Activated CD8-positive, alpha-beta T cell treated with anti-CD3 and anti-CD28 coated beads for 36 hours (primary cell): ENCODE measurements at regions not wholly inside any gene's neighbourhood (a gene's known extent, or its start where the extent isn't known, plus 50 kb on each side); places are given as distances from the start of the nearest gene placed in this dataset.

Experiments
- ATAC-seq: fragments of 200-7000 bp; cut with Tn5 transposase; one replicate; pipeline ENCODE4 v1.10.0; 2021; ENCODE audit warnings: mild to moderate bottlenecking, moderate library complexity
- CTCF ChIA-PET: fragments of 350-600 bp; sonication (Branson Sonifier 250); formaldehyde crosslinking; loops from one replicate; lab custom pipeline; 2021; ENCODE audit warnings: antibody characterized with exemption; lab: Charles Lee
- POLR2A ChIA-PET: fragments of 350-600 bp; sonication (Branson Sonifier 250); formaldehyde crosslinking; loops from one replicate; lab custom pipeline; 2021; ENCODE audit warnings: antibody characterized with exemption; lab: Charles Lee
- DNase-seq: peaks from one replicate; pipeline ENCODE4 v3.0.0-alpha.2; 2020
- H3K27ac Mint-ChIP-seq: one replicate; pipeline ENCODE4 v1.8.0; 2021; ENCODE audit warnings: mild to moderate bottlenecking, mixed read lengths
- H3K27me3 Mint-ChIP-seq: one replicate; pipeline ENCODE4 v1.8.0; 2021; ENCODE audit warnings: mixed read lengths
- H3K36me3 Mint-ChIP-seq: one replicate; pipeline ENCODE4 v1.8.0; 2021; ENCODE audit warnings: low read depth, mixed read lengths
- H3K4me1 Mint-ChIP-seq: one replicate; pipeline ENCODE4 v1.8.0; 2021; ENCODE audit warnings: low read depth, mixed read lengths
- H3K4me3 Mint-ChIP-seq: one replicate; pipeline ENCODE4 v1.8.0; 2021; ENCODE audit warnings: mild to moderate bottlenecking, moderate library complexity, mixed read lengths
- H3K9me3 Mint-ChIP-seq: one replicate; pipeline ENCODE4 v1.8.0; 2021; ENCODE audit warnings: mixed read lengths
- CTCF ChIP-seq: fragments of 200-600 bp; IDR thresholded peaks from one replicate; pipeline ENCODE4 v1.8.0; 2022; ENCODE audit warnings: antibody characterized with exemption, mild to moderate bottlenecking
- intact Hi-C: fragments of 100-400 bp; cut with micrococcal nuclease; formaldehyde crosslinking; loops from one replicate; pipeline ENCODE4 v1.10.0; 2022

GRCh38 chr4:163654621-163655020 lies 160.1 kb downstream of the TMA16 start:
- peaks cover 3% of the 10 kb centered on the region for H3K27me3 Mint-ChIP-seq
- DNase-seq (no peak), ATAC-seq (no peak)
- H3K36me3 Mint-ChIP-seq, result no peaks in the 10 kb centered on the region
- peaks cover 6% of the 10 kb centered on the region for H3K9me3 Mint-ChIP-seq
- no peak for TF ChIP-seq CTCF
- H3K4me3 Mint-ChIP-seq, result no peak overlapping the region
- ChIA-PET CTCF (no interaction called here), POLR2A (no interaction called here)
- H3K27ac Mint-ChIP-seq, result no peak overlapping the region
- H3K4me1 Mint-ChIP-seq, result no peaks in the 10 kb centered on the region
- intact Hi-C loops, result no loop called here

GRCh38 chr4:163660636-163661035 lies 166.1 kb downstream of the TMA16 start:
- Mint-ChIP-seq H3K27ac (no peak overlapping the region), H3K4me3 (no peak overlapping the region), H3K4me1 (peaks cover 2% of the 10 kb centered on the region), H3K9me3 (peaks cover 2% of the 10 kb centered on the region), H3K36me3 (no peaks in the 10 kb centered on the region), H3K27me3 (peaks cover 3% of the 10 kb centered on the region)
- DNase-seq (no peak), ATAC-seq (no peak)
- no peak for TF ChIP-seq CTCF
- intact Hi-C loops, result no loop called here
- ChIA-PET CTCF (no interaction called here), POLR2A (no interaction called here)

GRCh38 chr4:163662768-163663167 lies 168.3 kb downstream of the TMA16 start:
- ChIA-PET POLR2A (interaction anchor here (0.6 to 0.7 kb wide), 2 partner anchors 15 to 588 kb away, joined by 3 to 4 read pairs; no protein-coding TSS in a partner anchor), CTCF (interaction anchor here (1.1 kb wide), 1 partner anchor 112 kb away, joined by 3 read pairs; no protein-coding TSS in a partner anchor)
- H3K4me3 Mint-ChIP-seq, result no peak overlapping the region
- ATAC-seq (no peak), DNase-seq (no peak)
- no peak overlapping the region for H3K27ac Mint-ChIP-seq
- no peaks in the 10 kb centered on the region for H3K9me3 Mint-ChIP-seq
- TF ChIP-seq CTCF, result no peak
- intact Hi-C loops, result no loop called here
- no peaks in the 10 kb centered on the region for H3K27me3 Mint-ChIP-seq
- H3K4me1 Mint-ChIP-seq, result peaks cover 13% of the 10 kb centered on the region
- H3K36me3 Mint-ChIP-seq, result no peaks in the 10 kb centered on the region

GRCh38 chr4:163663454-163664225 lies 169.2 kb downstream of the TMA16 start:
- no peaks in the 10 kb centered on the region for H3K9me3 Mint-ChIP-seq
- DNase-seq (no peak), ATAC-seq (no peak)
- no peak overlapping the region for H3K27ac Mint-ChIP-seq
- TF ChIP-seq CTCF, result no peak
- no peaks in the 10 kb centered on the region for H3K36me3 Mint-ChIP-seq
- peaks cover 13% of the 10 kb centered on the region for H3K4me1 Mint-ChIP-seq
- ChIA-PET POLR2A (interaction anchor here (0.7 kb wide), 1 partner anchor 14 kb away, joined by 4 read pairs; no protein-coding TSS in a partner anchor), CTCF (interaction anchor here (0.6 to 1.1 kb wide), 2 partner anchors 113 to 115 kb away, joined by 3 read pairs; no protein-coding TSS in a partner anchor)
- intact Hi-C loops, result no loop called here
- no peaks in the 10 kb centered on the region for H3K27me3 Mint-ChIP-seq
- no peak overlapping the region for H3K4me3 Mint-ChIP-seq

GRCh38 chr4:163665101-163665500 lies 170.6 kb downstream of the TMA16 start:
- H3K4me3 Mint-ChIP-seq, result no peak overlapping the region
- CTCF ChIA-PET, result interaction anchor here (1.4 to 2.3 kb wide), 2 partner anchors 109 to 115 kb away, joined by 4 to 5 read pairs; no protein-coding TSS in a partner anchor
- DNase-seq, result no peak
- no peak for TF ChIP-seq CTCF
- intact Hi-C loops, result no loop called here
- no peaks in the 10 kb centered on the region for H3K36me3 Mint-ChIP-seq
- H3K4me1 Mint-ChIP-seq, result peaks cover 13% of the 10 kb centered on the region
- ATAC-seq, result no peak
- H3K27me3 Mint-ChIP-seq, result no peaks in the 10 kb centered on the region
- H3K27ac Mint-ChIP-seq, result no peak overlapping the region
- no peaks in the 10 kb centered on the region for H3K9me3 Mint-ChIP-seq
- POLR2A ChIA-PET, result no interaction called here
